ENCODE measurements at regions not wholly inside any gene's neighbourhood (a gene's known extent, or its start where the extent isn't known, plus 50 kb on each side); places are given as distances from the start of the nearest gene placed in this dataset.

GRCh38 chr10:44435196-44435595 is 50.3 kb upstream of the CXCL12 start:
- H3K4me3 ChIP-seq (ENCODE audit: low read depth, low read length), result no peak overlapping the region
- DNase-seq (ENCODE audit: low read depth), result no peak

DNA sequence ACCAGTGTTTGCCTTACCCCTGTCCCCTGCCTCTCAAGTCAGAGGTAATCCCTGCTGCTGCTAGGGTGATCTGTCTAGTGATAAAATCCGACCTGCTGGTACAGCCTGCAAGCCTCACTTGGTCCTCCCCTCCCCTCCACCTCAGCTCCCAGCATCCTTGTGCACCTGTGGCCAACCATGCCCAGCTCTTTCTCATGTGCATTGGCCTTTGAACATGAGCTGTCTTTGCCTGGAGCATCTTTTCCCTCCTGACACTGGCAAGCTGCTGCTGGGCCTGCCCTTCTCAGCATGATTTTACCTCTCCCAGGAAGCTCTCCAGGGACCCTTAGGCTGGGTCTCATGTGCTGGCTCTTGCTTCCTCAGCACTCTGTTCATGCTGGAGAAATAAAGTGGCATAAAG is 51.3 kb upstream of the CXCL12 start:
- no peak for DNase-seq (ENCODE audit: low read depth)
- H3K4me3 ChIP-seq (ENCODE audit: low read depth, low read length), result no peak overlapping the region

- DNase-seq (ENCODE audit: low read depth), result no peak
- H3K4me3 ChIP-seq (ENCODE audit: low read depth, low read length), result no peak overlapping the region
Measured at GRCh38 chr10:44437840-44438511, 53.1 kb upstream of the CXCL12 start.

GRCh38 chr10:44439239-44439957 is 54.5 kb upstream of the CXCL12 start:
- H3K4me3 ChIP-seq (ENCODE audit: low read depth, low read length), result no peak overlapping the region
- no peak for DNase-seq (ENCODE audit: low read depth)

- no peak for DNase-seq (ENCODE audit: low read depth)
- no peak overlapping the region for H3K4me3 ChIP-seq (ENCODE audit: low read depth, low read length)
Measured at GRCh38 chr10:44439958-44440244, 55.0 kb upstream of the CXCL12 start.

DNA sequence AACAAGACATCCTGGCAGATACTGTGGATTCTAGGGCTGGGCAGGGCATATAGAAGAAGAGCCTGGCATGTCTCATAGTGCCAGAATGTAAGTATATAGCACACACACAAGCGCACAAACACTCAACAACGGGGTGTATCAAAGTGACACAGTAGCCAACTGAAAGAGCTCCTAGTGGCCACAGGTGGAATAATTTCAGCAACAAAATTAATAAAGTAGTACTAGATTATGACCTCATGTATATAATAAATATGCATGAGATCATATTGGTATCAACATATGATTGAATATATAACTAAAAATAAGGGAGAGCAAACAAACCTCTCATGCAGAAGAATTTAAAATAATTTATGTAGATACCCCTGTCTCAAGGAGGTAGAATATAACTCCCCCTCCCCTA is 72.4 kb upstream of the CXCL12 start:
- no peak for DNase-seq (ENCODE audit: low read depth)
- H3K4me3 ChIP-seq (ENCODE audit: low read depth, low read length), result no peak overlapping the region

GRCh38 chr10:44458671-44459413 is 73.9 kb upstream of the CXCL12 start:
- no peak overlapping the region for H3K4me3 ChIP-seq (ENCODE audit: low read depth, low read length)
- DNase-seq (ENCODE audit: low read depth), result no peak

DNA sequence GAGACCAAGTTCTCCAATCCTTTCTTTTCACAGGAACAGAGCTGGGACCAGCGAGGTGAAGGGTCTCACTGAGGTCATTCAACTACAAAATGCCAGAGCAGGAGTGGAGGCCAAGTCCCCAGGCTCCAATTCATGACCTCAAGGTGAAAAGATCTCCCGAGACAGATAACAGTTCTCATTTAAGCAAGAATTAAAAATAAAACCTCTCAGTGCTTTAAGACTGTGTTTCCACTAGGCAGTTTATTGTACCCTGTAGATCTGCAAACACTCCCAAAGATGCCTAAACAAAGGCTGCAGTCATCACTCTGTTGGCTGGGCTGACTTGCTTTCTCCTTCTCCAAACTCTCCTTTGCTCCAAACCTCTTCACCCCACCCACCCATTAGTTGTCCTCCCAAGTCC is 74.8 kb upstream of the CXCL12 start:
- DNase-seq (ENCODE audit: low read depth), result no peak
- no peak overlapping the region for H3K4me3 ChIP-seq (ENCODE audit: low read depth, low read length)

- H3K4me3 ChIP-seq (ENCODE audit: low read depth, low read length), result no peak overlapping the region
- DNase-seq (ENCODE audit: low read depth), result no peak
Measured at GRCh38 chr10:44460416-44460815, 75.5 kb upstream of the CXCL12 start.

GRCh38 chr10:44462338-44462914 is 77.5 kb upstream of the CXCL12 start:
- no peak for DNase-seq (ENCODE audit: low read depth)
- H3K4me3 ChIP-seq (ENCODE audit: low read depth, low read length), result no peak overlapping the region

DNA sequence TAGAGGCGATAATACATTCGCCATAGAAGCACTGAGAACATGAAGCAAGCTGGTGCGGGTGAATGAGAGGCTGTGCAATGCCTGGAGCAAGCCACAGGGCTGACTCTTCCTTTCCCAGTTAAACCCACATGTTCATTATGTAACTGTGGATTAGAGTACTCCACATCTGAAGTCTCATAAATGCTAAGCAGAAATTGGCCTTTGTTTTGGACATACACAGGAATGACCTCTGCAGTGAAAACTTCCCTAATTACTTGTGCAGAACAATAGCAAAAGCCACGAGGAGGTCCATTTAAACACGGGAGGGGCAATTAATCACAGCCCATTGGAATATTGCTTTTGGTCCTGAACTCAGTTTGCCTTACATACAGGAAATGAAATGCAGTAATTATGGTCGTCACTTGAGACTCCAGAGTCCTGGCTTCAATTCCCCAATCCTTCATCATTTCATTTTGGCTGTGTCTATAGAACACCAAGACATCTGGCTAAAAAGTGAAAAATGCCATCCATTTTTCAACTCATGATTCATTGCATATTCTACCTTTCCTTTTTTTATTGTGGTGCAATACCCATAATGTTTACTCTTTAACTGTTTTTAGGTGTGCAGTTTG is 78.7 kb upstream of the CXCL12 start:
- no peak for DNase-seq (ENCODE audit: low read depth)
- no peak overlapping the region for H3K4me3 ChIP-seq (ENCODE audit: low read depth, low read length)

DNA sequence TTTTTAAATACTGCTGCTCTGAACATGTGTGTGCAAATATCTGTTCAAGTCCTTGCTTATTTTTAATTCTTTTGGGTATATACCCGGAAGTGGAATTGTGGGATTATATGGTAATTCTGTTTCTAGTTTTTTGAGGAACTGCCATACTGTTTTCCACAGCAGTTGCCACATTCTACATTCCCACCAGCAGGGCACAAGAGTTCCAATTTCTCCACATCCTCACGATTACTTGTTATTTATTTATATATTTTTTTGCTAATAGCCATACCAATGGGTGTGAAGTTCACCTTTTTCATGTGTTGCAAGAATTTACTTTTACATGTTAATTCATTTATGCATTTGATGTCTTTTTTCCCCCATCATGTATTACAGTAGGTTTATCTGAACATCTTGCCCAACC is 79.6 kb upstream of the CXCL12 start:
- no peak for DNase-seq (ENCODE audit: low read depth)
- no peak overlapping the region for H3K4me3 ChIP-seq (ENCODE audit: low read depth, low read length)

DNA sequence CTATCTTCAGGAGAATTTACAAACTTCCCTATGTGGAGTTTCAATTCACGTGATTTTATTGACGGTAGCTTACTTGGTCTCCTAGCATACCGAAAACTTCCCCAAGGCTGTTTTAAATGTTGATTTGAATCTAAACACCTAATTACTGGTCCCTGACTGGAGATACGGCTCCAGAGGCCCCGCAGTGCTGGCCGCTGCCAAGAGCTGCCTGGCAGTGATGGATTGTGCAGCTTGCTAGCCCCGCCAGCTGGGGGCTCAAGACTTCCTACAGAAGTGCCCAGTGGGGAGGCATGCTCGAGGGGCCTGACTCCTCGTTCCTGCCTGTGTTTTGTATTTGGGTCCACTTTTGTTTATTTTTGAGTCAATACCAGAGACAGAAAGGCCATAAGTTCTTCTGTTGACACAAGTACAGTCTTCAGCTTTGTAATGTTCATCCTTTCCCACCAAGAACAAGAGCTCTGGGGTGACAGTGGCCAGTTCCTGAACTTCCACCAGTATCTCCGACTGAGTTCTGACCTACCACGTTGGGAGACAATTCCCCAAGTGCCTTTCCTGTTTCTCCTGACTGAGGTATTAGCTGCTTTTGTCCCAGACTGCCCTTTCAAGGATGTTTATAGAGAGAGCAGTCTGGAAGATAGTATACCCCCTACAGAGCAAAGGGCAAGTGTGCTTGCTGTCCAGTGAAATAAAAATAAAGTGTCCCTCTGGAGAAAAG is 80.7 kb upstream of the CXCL12 start:
- no peak for DNase-seq (ENCODE audit: low read depth)
- no peak overlapping the region for H3K4me3 ChIP-seq (ENCODE audit: low read depth, low read length)

- no peak overlapping the region for H3K4me3 ChIP-seq (ENCODE audit: low read depth, low read length)
- no peak for DNase-seq (ENCODE audit: low read depth)
Measured at GRCh38 chr10:44466236-44466635, 81.3 kb upstream of the CXCL12 start.

- no peak overlapping the region for H3K4me3 ChIP-seq (ENCODE audit: low read depth, low read length)
- no peak for DNase-seq (ENCODE audit: low read depth)
Measured at GRCh38 chr10:44467090-44467489, 82.2 kb upstream of the CXCL12 start.

GRCh38 chr10:44467900-44468299 is 83.0 kb upstream of the CXCL12 start:
- no peak overlapping the region for H3K4me3 ChIP-seq (ENCODE audit: low read depth, low read length)
- no peak for DNase-seq (ENCODE audit: low read depth)

GRCh38 chr10:44468525-44468924 is 83.6 kb upstream of the CXCL12 start:
- no peak overlapping the region for H3K4me3 ChIP-seq (ENCODE audit: low read depth, low read length)
- DNase-seq (ENCODE audit: low read depth), result no peak

GRCh38 chr10:44468965-44469364 is 84.1 kb upstream of the CXCL12 start:
- no peak overlapping the region for H3K4me3 ChIP-seq (ENCODE audit: low read depth, low read length)
- no peak for DNase-seq (ENCODE audit: low read depth)

- no peak overlapping the region for H3K4me3 ChIP-seq (ENCODE audit: low read depth, low read length)
- DNase-seq (ENCODE audit: low read depth), result no peak
Measured at GRCh38 chr10:44470784-44471183, 85.9 kb upstream of the CXCL12 start.

DNA sequence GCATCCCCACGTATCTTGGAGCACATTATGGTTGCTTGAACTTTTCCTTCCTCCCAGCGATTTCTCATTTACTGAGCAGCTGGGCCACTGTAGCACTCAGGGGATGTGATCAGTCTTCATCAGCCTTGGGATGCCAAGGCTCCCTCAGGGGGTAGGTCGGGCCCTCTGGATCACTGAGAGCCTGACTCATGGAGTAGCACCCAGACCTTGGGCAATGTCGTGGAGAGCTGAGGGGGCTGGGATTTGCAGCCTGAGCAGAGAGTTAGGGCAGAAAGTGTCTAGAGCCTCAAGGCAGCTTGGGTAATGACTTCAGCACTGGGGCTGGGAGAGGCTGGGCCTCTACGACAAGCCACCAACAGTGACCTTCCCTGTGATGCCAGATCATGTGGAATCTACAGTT is 86.5 kb upstream of the CXCL12 start:
- no peak overlapping the region for H3K4me3 ChIP-seq (ENCODE audit: low read depth, low read length)
- DNase-seq (ENCODE audit: low read depth), result no peak

All from skeletal muscle cell (primary cell).